ENCODE measurements at regions not wholly inside any gene's neighbourhood (a gene's known extent, or its start where the extent isn't known, plus 50 kb on each side); places are given as distances from the start of the nearest gene placed in this dataset.

DNA sequence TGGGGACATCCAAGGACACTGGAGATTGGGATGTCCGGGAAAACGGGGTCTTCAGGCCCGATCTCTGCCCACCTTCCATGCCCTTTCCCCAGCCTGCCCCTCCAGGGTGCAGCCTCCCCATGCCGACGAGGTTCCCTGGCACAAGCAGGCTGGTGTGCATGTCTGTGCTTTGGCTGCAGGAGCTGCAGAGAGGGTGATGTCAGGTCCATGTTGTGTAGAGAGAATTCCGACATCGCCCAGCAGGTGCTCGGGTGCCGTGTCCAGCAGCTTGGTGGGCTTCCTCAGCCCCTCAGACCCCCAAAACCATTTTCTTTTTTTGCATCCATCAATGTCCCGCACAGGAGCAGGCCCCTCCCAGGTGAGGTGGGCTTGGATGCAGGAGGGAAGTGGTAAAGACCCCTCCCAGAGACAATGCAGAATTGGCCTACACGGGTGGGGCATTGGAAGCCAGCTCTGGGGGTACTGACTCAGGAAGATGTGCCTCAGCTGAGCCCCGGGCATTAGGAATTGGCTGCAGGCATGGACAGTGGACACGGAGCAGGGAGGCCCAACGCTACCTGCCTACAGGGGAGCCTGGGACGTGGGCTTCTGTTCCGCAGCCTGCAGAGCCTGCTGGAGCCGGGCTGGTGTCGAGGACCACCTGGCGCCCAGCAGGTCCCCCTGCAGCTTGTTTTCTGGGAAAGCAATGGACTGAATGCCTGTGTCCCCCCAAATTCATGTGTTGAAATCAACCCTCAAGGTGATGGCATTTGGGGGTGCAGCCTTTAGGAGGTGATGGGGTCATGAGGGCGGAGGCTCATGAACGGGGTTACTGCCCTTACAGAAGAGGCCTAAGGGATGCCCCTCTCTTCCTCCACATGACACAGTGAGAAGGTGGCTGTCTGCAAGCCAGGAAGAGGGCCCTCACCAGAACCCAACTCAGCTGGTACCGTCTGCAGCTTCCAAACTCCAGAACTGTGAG, 97.5 kb downstream of the METRNL start:
- H3K9me3 ChIP-seq (ENCODE audit: control insufficient read depth, low read length), result no peaks in the 10 kb centered on the region
- no peak overlapping the region for H3K9ac ChIP-seq (ENCODE audit: low read length)
- no peaks in the 10 kb centered on the region for H3K27me3 ChIP-seq (ENCODE audit: control insufficient read depth, insufficient read depth, low read length)
- H3K4me1 ChIP-seq (ENCODE audit: control insufficient read depth, insufficient read depth, low read length), result no peaks in the 10 kb centered on the region
- no peaks in the 10 kb centered on the region for H3K36me3 ChIP-seq (ENCODE audit: control insufficient read depth, insufficient read depth, low read length)
- H3K4me3 ChIP-seq (ENCODE audit: low read length), result no peak overlapping the region

DNA sequence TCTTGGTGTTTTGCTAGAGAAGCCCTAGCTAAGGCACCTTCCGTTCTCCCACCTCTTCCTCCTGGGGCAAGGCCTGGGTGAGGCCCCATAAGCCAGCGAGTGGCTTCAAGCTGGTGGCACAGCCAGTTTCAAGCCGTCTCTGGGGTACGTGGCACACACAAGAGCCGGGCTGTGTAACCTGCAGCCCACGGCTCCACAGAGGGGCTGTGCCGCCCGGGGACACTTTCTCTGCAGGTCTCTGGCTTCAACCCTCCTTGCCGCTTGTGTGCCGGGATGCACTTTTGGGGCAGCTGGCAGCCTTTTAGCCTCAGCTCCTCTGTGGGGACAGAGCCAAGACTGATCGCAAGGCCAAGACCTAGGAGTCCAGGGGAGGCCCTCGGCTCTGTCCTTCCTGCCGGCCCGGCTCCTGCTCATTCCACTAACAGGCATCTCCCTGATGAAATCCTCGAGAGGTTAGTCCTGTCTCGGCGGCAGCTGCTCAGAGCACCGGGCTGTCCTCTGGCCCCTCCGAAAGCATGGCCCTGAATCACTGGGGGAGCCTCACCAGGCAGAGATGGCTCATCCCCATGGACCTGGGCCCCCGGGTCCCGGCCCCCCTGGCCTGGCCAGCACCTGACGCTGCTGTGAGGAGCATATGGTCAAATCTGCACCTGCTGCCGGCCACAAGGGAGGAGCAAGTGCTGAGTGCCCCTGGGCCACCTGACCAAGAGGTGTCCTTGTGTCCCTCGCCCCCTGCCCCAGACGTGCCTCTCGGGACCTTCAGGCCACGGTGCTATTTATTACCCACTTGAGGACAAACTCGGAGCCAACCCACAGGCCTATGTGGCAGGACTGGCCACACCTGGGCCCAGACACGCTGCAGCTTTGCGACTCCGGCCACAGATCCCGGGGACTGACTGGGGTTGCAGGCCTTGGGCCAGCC, 98.5 kb downstream of the METRNL start:
- H3K27me3 ChIP-seq (ENCODE audit: control insufficient read depth, insufficient read depth, low read length), result no peaks in the 10 kb centered on the region

DNA sequence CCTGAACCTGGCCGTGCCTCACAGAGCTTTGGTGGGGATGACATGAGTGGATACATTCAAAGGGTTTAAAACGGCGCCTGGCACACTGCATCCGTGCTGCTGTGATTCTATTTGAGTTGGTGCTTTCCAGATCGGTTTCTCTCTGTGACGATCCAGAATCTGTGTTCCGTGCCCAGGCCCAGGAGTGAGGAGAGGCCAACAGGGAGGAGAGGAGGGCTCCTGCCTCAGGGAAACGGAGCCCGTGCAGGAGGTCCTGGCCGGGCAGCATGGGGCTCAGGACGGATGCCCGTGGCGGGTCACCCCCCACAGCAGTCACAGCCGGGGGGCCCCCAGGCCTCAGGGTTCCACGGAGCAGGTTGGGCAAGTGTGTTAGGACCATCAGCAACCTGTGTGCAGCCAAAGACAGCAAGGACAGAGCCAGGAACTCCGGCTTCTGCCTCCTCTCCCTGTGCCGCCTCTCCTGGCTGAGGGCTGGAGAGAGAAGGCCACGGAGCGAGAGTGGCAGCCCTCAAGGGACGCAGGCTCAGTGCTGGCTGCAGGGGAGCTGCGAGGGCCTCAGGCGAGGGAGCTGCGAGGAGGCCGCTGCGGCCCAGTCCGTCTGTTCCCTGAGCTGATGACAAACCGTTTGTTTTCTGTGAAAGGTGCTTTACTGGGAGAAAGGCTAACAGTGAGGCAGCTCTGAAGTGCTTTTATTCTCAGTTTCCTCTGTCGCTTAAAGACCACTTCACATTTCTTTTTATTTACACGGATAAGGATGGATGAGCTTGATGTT, 99.3 kb downstream of the METRNL start:
- Histone ChIP-seq H3K4me3 (ENCODE audit: low read length) (no peak overlapping the region), H3K9me3 (ENCODE audit: control insufficient read depth, low read length) (no peaks in the 10 kb centered on the region)

More for the DNA sequence above, 98.5 kb downstream of the METRNL start:
- Histone ChIP-seq H3K9ac (ENCODE audit: low read length) (no peak overlapping the region), H3K4me1 (ENCODE audit: control insufficient read depth, insufficient read depth, low read length) (peaks cover 3% of the 10 kb centered on the region), H3K36me3 (ENCODE audit: control insufficient read depth, insufficient read depth, low read length) (no peaks in the 10 kb centered on the region), H3K4me3 (ENCODE audit: low read length) (no peak overlapping the region), H3K9me3 (ENCODE audit: control insufficient read depth, low read length) (no peaks in the 10 kb centered on the region)

DNA sequence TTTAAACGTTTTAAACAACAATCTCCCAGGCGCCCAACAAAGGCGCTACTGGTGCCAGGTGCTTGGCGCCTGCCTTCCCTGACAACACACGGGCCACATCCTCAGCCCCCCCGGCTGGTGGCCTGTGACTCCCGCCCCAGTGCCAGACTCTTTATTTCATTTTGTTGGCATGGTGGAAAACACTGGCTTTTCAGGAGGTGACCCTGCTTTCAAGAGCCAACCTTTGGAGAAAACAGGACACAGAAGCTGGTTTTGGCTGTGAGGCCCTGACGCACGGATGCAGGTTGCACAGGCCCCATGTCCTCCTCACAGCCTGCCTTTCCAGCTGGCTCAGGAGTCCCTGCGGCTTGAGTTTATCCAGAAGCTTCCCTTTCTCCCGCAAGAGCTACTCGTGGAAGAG, 100.0 kb downstream of the METRNL start:
- no peaks in the 10 kb centered on the region for H3K36me3 ChIP-seq (ENCODE audit: control insufficient read depth, insufficient read depth, low read length)
- no peak overlapping the region for H3K9ac ChIP-seq (ENCODE audit: low read length)
- no peaks in the 10 kb centered on the region for H3K9me3 ChIP-seq (ENCODE audit: control insufficient read depth, low read length)
- H3K4me1 ChIP-seq (ENCODE audit: control insufficient read depth, insufficient read depth, low read length), result peaks cover 17% of the 10 kb centered on the region
- no peak overlapping the region for H3K4me3 ChIP-seq (ENCODE audit: low read length)
- H3K27me3 ChIP-seq (ENCODE audit: control insufficient read depth, insufficient read depth, low read length), result no peaks in the 10 kb centered on the region

More for the DNA sequence above, 99.3 kb downstream of the METRNL start:
- no peaks in the 10 kb centered on the region for H3K27me3 ChIP-seq (ENCODE audit: control insufficient read depth, insufficient read depth, low read length)
- no peaks in the 10 kb centered on the region for H3K36me3 ChIP-seq (ENCODE audit: control insufficient read depth, insufficient read depth, low read length)
- peaks cover 10% of the 10 kb centered on the region for H3K4me1 ChIP-seq (ENCODE audit: control insufficient read depth, insufficient read depth, low read length)
- no peak overlapping the region for H3K9ac ChIP-seq (ENCODE audit: low read length)

DNA sequence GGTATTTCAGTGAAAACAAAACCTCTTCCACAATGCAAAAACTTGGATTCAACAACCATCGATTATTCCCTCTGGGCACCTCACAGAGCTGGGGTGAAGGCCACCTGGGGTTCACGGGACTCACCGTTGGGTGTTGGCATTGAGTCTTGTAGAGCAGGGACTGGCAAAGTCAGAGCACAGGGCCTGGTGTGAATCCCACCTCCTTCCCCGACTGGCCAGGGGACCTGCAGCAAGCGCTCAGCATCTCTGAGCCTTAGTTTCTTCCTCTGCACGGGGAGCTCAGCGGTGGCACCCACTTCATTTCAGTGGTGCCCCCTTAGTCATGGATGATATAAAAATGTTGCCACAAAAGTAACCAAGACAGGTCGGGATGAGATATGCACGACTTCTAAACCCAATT, 100.4 kb downstream of the METRNL start:
- Histone ChIP-seq H3K4me1 (ENCODE audit: control insufficient read depth, insufficient read depth, low read length) (peaks cover 17% of the 10 kb centered on the region), H3K36me3 (ENCODE audit: control insufficient read depth, insufficient read depth, low read length) (no peaks in the 10 kb centered on the region), H3K9ac (ENCODE audit: low read length) (no peak overlapping the region), H3K9me3 (ENCODE audit: control insufficient read depth, low read length) (no peaks in the 10 kb centered on the region), H3K27me3 (ENCODE audit: control insufficient read depth, insufficient read depth, low read length) (no peaks in the 10 kb centered on the region), H3K4me3 (ENCODE audit: low read length) (no peak overlapping the region)

DNA sequence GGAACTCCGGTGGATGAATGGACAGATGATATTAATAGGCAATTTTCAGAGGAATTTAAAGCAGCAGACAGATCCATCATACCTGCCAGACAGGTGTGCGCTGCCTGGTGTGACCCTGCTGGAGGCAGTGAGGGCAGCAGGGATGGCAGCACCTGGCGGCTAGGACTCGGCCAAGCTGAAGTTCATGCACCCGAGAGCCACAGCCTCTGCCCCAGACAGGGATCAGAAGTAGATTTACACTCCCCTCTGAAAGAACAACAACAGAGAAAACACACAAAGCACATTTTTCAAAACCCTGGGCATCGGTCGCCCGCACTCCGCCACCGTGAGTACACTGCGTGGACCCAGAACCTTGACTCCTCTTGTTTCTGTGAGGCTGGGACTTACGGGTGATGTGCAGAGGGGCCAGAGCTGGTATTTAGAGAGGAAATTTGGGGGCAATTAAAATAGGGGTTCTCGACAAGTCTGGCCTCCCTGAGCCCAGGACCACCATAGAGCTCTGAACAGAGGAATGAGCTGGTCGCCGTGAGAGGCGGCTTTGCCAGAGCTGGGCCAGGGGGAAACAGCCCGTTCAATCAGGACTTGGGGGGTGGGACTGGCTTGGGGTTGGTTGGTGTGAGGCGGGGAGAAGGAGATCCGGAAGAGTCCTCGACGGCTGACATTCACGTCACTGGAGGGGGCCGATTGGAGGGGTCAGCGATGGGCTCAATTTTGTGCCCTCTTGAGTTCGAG, 101.0 kb downstream of the METRNL start:
- Histone ChIP-seq H3K9ac (ENCODE audit: low read length) (no peak overlapping the region), H3K27me3 (ENCODE audit: control insufficient read depth, insufficient read depth, low read length) (no peaks in the 10 kb centered on the region), H3K9me3 (ENCODE audit: control insufficient read depth, low read length) (no peaks in the 10 kb centered on the region), H3K4me1 (ENCODE audit: control insufficient read depth, insufficient read depth, low read length) (peaks cover 17% of the 10 kb centered on the region), H3K36me3 (ENCODE audit: control insufficient read depth, insufficient read depth, low read length) (no peaks in the 10 kb centered on the region), H3K4me3 (ENCODE audit: low read length) (no peak overlapping the region)

DNA sequence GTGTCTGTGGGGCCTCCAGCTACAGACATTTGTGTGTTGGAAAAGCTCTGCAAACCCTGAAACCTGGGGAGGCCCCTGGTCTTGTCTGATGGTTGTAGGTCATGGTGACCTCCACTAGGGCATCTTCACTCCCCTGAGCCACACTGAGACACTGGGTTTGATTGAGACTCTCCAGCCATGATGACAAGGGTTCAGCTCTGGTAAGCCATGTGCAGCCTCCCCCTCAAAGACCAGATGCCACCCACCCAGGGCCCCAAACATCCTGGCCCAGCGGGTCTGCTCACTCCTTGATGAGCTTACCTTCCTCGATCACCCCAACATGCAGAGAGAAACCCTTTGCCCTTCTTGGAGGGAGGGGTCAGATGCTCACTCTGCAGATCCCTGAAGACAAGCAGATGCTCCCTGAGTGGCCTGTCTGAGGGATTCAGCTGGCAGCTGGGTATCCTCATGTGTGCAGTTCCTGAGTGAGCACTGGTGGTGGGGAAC, 101.6 kb downstream of the METRNL start:
- no peaks in the 10 kb centered on the region for H3K36me3 ChIP-seq (ENCODE audit: control insufficient read depth, insufficient read depth, low read length)
- no peak overlapping the region for H3K4me3 ChIP-seq (ENCODE audit: low read length)
- H3K4me1 ChIP-seq (ENCODE audit: control insufficient read depth, insufficient read depth, low read length), result peaks cover 17% of the 10 kb centered on the region
- H3K9me3 ChIP-seq (ENCODE audit: control insufficient read depth, low read length), result no peaks in the 10 kb centered on the region
- H3K9ac ChIP-seq (ENCODE audit: low read length), result no peak overlapping the region
- H3K27me3 ChIP-seq (ENCODE audit: control insufficient read depth, insufficient read depth, low read length), result no peaks in the 10 kb centered on the region

DNA sequence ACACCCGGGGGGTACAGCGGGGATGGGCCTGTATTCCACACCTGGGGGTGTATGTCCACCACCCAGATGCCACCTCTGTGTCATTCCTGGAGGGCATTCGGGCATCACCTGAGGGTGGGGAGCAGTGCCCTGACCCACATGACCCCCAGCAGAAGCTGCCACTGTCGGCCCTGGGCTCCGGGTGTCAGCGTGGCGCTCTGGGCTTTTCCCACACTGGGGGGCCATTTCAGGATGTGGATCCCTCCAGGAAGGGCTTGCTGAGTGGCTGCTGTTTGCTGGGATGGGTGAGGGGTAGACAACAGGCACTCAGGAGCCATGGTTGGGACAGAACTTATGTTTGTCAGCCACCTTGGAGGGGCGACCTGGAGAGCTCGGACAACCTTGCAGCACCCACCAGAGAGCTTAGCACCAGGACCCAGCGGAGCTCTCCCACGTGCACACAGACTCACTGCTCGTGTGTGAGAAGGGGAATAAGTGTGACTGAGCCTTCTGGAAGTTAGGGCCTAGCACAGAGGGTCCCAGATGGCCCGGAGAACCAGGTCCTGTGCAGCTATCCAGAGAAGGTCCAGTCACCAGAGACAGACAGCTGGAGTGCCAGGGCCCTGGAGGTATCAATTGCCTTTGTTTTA, 102.7 kb downstream of the METRNL start:
- Histone ChIP-seq H3K9me3 (ENCODE audit: control insufficient read depth, low read length) (no peaks in the 10 kb centered on the region), H3K27me3 (ENCODE audit: control insufficient read depth, insufficient read depth, low read length) (no peaks in the 10 kb centered on the region), H3K9ac (ENCODE audit: low read length) (no peak overlapping the region), H3K36me3 (ENCODE audit: control insufficient read depth, insufficient read depth, low read length) (no peaks in the 10 kb centered on the region), H3K4me1 (ENCODE audit: control insufficient read depth, insufficient read depth, low read length) (peaks cover 17% of the 10 kb centered on the region), H3K4me3 (ENCODE audit: low read length) (no peak overlapping the region)

DNA sequence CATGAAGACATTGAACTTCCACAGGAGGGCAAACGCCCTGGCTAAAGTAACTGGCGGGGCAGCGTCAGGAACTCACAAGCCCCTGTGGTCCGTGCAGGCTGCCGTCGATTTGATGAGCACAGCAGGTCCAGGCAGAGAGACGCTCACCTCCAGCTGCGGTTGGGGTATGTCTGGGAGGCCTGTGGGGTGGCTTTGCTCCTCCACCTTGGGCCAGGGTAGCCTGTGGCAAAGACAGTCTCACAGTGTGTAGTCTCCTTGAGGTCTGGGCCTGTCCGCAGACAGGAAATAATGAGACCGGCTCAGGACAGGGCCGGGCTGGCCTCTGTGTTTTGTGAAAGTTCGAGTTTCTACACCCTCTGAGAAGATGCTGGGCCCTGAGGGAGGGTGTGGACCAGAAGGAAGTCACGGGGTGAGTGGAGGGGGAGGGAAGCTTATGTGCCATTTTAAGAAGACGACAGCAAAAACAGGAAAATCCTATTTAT, 103.3 kb downstream of the METRNL start:
- H3K9me3 ChIP-seq (ENCODE audit: control insufficient read depth, low read length), result no peaks in the 10 kb centered on the region
- no peak overlapping the region for H3K9ac ChIP-seq (ENCODE audit: low read length)
- no peaks in the 10 kb centered on the region for H3K36me3 ChIP-seq (ENCODE audit: control insufficient read depth, insufficient read depth, low read length)
- no peaks in the 10 kb centered on the region for H3K27me3 ChIP-seq (ENCODE audit: control insufficient read depth, insufficient read depth, low read length)
- H3K4me1 ChIP-seq (ENCODE audit: control insufficient read depth, insufficient read depth, low read length), result peaks cover 17% of the 10 kb centered on the region
- no peak overlapping the region for H3K4me3 ChIP-seq (ENCODE audit: low read length)

DNA sequence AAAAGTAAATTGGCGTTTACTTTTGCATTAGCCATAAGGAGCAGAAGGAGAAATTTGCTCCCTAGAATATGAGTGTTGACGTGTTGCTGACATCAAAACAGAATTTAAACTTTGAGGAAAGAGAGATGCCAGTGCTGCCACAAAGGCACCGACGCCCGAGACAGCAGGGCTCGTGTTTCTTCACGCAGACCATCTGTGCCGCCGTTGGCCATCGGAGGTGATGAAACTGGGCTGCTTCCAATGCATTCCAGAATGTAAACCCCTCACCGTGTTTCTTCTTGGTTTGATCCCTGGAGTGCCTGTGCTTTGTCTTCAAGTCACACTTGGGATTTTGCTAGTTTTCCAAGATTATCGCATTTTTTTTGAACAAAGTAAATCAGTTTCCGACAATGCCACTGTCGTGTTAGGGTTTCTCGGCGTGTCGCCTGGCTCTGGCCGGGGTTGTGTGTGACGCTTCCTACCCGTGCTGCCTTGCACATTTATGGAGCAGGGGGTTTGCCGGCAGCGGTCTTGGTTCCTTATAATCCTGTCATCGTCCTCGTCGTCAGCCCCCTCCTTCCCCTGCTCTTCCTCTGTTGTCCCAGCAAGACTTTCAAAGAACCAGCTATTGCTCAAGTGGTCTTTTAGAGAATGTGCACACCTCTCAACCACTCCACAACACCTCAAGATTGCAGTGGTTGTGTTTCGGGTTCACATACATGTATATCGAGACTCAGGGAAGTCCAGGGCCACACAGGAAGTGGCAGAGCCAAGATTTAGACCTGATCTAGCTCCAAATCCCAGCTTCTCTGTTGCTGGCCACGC, 103.9 kb downstream of the METRNL start:
- Histone ChIP-seq H3K27me3 (ENCODE audit: control insufficient read depth, insufficient read depth, low read length) (no peaks in the 10 kb centered on the region), H3K36me3 (ENCODE audit: control insufficient read depth, insufficient read depth, low read length) (no peaks in the 10 kb centered on the region), H3K4me3 (ENCODE audit: low read length) (no peak overlapping the region), H3K4me1 (ENCODE audit: control insufficient read depth, insufficient read depth, low read length) (peaks cover 17% of the 10 kb centered on the region), H3K9ac (ENCODE audit: low read length) (no peak overlapping the region), H3K9me3 (ENCODE audit: control insufficient read depth, low read length) (no peaks in the 10 kb centered on the region)
